HG03196 (cell line): ENCODE measurements at regions not wholly inside any gene's neighbourhood (a gene's known extent, or its start where the extent isn't known, plus 50 kb on each side); places are given as distances from the start of the nearest gene placed in this dataset.
"Not testable (repeated sequence)": the region's sequence is repeated elsewhere in the genome, so short reads cannot be mapped to it uniquely, and the experiment has no call there.

Source experiments
- ATAC-seq: cut with Tn5 transposase; IDR thresholded peaks from one replicate; pipeline ENCODE4 v1.9.1; 2021; ENCODE audit not compliant: unreplicated experiment

DNA sequence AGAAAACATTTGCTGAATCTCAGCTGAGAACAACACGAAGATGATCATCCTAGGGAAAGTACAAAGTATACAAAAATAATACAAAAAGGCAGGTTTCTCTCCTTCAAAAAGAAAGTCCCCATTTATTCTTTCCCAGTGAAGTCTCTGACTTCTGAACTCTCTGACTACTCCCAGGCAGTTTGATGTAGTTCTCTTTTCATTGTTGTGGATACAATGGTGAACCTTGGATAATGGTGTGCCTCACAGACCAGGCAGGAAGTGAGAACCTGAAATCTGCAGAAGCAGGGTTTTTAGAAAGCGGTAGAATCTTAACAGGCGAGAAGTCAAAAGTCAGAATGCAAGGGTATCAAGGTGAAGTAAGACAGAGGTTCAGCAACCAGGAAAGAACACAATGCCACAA is 150.8 kb upstream of the NRP1 start:
- ATAC-seq: no peak

DNA sequence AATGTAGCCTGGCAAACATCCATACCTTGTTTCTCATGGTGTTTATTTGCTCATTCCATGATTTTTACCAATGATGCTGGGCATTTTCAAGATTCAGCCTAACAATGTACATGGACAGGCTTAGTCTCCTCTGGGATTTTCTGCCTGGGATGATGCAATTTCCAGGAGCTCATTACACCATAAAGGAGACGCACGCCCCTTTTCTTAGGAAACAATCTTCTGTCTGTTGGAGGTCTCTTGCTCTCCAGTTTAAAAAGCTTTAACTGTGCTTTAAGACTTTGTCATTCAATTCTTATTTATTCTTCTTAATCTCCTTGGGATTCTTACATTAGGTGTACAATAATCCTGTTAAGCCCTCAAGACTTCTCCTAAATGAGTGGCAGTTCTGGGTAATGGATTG is 150.3 kb upstream of the NRP1 start:
- ATAC-seq: no peak

DNA sequence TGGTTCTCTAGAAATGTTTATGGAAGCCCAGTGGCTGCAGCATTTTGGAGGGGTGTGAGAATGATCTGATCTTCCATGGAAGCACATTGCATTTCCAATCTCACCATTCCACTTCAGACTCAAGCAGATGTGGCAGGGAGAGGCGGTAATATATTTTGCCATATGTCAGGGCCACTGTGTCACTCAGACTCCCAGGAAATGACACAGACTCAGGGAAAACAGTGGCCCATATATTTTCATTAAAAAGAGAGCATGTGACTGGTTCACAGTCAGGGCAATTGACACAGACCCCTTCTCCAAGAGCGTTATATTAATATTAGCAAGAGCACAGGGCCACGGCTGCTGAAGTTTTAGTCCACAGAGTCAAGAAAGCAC is 149.3 kb upstream of the NRP1 start:
- ATAC-seq: no peak

DNA sequence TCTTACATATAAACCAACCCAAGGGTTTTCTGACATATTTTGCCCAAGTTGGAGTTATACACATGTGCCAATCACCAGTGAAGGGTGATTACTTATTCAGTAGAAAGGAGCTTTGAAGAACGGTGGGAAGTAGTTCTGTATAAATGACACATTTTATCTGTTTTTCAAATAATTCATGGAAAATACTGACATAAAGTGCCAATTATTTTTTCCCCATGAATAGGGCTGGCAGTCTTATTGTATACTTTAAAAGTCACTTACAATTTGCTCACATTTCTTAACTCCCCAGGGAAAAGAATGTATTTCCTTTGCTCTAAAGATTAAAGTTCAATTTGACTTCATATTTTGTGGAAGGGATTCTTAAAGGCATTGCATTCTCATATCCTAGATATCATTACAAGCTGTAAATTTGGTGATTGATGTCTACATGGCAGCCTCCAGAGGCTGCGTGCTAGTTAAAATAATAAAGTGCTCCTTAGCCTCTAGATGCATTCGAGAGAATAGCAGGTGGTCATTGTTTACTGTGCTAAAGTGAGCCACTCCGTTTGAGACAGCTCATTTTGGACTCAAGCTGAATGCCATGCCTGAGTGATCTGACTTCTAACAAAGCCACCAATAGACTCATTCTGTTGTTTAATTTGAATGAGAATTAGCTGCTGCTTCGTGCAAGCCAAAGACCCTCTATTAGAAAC is 148.8 kb upstream of the NRP1 start:
- ATAC-seq: no peak

DNA sequence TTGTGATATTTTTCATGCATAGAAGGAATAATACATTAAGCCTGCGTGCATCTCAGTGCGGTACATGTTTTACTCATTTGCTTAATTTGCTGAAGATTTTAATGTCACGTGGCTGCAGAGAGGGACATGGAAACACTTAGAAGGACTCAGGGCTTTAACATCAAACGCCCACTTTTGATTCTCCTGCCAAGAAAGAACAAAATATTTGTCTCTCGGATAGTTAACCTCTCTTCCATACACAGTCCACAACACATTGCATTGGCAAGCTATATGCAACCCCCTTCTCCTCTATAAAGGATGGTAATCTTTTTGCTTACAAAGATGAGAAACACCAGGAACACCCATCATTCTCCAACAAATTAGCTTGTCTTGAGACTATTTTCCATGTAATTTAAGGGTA is 148.0 kb upstream of the NRP1 start:
- ATAC-seq: no peak

DNA sequence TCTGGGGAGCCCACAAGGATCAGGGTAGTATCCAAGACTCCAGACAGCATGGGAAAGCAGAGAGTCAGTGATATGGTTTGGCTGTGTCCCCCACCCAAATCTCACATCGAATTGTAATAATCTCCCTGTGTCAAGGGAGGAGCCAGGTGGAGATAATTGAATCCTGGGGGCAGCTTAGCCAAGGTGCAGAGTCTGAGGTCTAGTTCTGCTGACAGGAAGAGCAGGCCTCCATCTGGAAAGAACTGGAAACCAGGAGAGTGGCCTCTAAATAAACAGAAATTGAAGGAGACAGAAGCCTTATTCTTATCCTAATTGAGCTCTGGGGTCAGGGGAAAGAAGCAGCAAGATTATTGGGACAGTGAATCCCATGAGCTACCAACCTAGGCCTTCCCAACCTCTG is 146.7 kb upstream of the NRP1 start:
- ATAC-seq: no peak

DNA sequence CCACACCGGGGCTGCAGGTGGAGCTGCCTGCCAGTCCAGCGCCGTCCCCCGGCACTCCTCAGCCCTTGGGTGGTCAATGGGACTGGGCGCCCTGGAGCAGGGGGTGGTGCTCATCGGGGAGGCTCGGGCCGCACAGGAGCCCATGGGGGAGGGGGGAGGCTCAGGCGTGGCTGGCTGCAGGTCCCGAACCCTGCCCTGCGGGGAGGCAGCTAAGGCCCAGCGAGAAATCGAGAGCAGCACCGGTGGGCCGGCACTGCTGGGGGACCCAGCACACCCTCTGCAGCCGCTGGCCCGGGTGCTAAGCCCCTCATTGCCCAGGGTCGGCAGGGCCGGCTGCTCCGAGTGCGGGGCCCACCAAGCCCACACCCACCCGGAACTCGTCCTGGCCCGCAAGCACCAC is 145.9 kb upstream of the NRP1 start:
- ATAC-seq: not testable (repeated sequence)

DNA sequence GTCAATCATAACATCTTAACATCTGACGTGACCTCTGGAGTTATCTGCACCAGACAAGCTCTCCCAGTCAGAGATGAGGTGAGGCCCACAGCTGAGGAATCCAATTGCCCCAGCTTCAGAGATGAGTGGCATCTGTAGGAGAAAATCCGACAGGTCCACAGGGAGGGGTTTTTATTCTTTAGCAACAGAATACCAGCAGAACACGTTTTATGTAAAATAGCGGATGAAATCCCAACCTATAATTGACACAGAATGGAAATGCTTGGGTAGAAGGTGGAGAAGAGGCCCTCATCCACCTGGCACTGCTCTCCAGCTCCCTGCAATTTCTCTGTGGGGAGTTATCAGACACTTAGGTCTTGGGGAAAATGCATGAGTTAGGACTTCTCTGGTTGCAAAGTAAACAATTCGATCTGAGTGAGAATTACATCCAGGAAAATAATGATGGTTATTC is 144.2 kb upstream of the NRP1 start:
- ATAC-seq: no peak

DNA sequence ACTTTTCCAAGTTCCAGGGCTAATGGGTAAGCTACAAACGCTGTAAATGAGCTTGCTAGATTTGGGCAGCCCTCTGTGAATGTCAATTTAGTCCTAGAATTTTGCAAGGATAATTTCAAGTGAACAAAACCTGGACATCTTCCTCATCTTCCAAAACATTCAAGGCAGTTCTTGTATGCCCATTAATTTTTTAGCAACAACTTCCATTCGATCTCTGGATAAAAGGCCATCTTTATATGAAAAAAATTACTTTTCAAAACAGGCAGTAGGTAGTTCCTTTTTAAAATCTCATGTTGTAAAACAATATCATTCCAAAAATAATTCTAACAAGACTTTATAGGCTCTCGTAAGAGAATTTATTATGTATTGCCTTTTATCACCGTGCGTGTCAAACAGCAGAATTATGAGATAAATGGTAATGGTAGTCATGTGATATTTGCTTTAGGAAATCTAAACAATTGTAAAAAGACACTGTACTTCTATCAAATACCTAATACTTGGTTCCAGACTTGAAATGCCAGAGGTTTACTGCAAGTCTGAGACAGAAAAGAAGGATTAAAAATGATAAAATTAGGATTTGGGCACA is 143.7 kb upstream of the NRP1 start:
- ATAC-seq: no peak

DNA sequence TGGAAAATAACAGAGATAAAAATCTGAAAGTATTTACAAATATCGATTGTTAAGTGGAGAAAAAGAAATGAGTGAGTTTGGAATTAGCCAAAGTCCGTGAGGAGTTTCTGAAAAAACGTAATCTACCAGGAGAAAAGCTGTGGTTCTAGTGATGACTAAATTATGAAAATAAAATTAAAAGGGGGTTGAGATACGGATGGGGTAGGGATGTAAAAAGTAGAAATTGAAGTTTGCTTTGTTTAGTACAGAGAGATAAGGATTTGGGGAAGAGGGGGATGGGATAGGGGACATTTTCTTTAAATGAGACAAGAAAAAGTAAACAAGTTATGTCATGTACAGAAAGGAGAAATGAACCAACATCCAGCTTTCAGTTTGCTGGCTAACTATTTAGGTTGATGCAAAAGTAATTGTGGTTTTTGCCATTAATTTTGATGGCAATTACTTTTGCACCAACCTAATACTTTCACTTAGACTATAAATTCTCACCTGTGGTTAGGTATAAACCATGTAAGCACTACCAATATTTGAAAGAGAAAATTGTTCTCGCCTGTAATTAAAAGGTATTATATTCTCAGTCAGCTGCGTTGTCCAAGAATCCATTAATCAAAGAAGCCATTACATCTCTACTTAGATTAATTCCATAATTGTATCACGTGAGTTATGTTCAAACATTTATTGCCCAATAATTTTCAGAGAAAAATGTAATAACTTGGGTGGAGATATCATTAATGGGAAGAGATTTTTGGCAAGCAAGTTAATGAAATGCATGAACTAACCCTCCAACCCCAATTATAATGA is 143.0 kb upstream of the NRP1 start:
- no peak for ATAC-seq

DNA sequence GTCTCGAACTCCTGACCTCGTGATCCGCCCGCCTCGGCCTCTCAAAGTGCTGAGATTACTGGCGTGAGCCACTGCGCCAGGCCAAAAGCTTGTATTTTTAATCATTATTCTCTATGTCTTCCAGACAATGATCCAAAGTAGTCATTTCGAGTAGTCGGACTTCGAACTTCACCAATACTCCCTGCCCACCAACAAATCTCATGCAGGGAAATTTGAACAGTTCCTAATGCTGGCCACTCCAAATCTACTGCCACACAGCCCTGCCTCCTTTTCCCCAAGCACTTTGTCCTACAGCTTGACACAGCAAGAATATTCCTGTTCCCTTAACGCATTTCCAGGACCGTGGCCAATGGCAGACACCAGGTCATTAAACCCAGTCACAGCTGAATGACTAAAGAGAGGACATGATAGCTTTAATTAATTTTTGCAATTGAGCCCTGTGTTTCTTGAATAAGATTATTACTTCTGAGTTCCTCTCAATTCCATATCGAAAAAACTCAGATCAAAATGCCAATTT is 142.3 kb upstream of the NRP1 start:
- ATAC-seq: no peak

DNA sequence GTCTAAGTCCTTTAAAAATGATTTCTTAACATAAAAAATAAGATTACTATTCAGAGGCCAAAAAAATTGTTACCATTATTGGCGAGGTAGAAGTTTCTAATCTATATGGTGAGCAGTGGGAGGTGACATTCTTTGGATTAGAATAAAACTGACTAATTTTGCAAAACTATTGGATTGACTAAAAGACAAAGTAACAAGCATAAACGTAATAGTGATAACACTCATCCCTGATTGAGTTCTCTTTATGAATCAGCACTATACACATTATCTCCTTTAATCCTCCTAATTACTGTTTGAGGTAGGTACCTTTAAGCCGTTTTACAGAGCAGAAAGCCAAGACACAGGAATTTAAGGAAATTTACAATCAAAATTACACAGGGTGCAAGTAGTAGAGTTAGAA is 139.2 kb upstream of the NRP1 start:
- no peak for ATAC-seq

DNA sequence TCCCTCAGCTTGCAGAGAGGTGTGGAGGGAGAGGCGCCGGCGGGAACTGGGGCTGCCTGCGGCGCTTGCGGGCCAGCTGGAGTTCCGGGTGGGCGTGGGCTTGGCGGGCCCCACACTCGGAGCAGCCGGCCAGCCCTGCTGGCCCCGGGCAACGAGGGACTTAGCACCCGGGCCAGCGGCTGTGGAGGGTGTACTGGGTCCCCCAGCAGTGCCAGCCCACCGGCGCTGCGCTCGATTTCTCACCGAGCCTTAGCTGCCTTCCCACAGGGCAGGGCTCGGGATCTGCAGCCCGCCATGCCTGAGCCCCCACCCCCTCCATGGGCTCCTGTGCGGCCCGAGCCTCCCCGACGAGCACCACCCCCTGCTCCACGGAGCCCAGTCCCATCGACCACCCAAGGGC is 133.5 kb upstream of the NRP1 start:
- ATAC-seq: not testable (repeated sequence)

DNA sequence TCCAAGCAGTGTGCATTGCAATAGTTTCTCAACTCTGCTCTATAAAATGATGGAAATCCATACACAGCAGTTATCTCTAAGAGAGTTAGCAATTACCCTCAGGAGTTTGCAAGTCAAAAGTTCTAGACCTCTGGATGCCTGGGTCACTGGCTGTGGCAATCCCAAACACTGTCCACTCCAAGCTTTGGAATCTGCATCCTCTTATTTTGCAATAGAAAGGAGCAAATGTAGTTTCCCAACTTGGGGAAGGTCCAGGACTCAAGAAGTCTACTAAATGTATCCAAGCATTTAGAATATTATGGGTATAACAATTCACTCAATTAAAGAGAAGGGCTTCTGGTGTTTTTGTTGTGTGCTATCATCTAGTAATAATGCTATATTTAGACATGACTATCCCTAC is 131.3 kb upstream of the NRP1 start:
- ATAC-seq: no peak

DNA sequence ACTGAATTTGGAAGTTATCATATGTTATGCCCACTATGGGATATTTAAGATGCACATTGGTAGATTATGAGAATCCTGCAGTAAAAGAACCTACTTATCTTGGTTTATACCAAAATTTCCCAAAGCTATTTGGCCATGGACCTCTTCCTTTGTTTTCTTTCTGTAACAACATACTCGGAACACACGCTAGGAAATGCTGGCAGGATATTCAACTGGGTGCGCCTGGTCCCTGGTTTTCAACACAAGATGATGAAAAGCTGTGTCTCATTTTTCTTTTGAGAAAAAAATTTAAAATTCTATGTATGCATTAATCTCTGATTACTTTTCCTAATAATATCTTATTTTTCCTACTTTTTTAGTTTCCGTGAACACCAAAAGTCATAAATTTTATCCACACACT is 128.5 kb upstream of the NRP1 start:
- ATAC-seq: no peak

DNA sequence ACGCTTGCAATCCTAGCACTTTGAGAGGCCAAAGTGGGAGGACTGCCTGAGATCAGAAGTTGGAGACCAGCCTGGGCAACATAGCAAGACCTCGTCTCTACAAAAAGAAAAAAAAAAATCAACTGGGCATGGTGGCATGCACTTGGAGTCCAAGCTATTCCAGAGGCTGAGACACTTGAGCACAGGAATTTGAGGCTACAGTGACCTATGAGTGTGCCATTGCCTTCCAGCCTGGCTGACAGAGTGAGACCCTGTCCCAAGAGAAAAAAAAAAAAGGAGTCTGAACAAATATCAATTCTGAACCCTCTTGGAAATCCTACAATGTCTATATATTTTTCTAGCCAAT is 126.8 kb upstream of the NRP1 start:
- no peak for ATAC-seq

DNA sequence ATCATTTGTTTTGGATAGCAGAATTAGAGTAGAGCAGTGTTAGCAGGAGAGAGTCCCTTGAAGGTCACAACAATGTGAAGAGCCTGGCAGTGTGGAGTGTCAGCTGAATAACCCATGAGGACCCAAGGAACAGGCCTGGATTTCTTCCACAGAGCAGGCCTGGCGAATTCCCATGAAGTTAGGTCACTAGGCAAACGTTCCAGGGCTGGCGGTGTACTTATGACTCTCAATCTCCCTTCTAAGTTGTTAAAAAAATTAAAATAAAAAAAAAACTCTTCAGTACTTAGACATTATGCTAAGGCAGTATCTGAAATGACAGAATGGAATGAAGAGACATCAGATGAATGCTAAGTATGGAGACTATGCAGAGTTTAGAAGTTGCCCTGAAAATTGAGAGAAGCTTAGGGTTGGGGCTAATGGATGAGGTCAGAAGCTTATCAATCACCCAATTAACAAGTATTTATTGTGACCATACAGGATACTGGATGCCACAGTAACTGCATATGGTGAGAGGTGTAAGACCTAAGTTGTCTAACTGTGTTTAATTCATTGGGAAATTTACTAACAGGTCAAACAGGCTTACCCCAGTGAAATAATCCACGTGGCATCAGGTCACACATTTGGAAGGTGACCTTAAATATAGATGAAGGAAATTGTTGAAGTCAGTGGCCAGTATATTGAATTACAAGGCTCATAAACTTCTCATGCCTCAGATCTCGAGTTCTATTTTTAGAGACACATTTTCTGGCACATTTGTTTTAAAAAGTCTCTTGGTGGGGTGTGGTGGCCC is 126.2 kb upstream of the NRP1 start:
- no peak for ATAC-seq

DNA sequence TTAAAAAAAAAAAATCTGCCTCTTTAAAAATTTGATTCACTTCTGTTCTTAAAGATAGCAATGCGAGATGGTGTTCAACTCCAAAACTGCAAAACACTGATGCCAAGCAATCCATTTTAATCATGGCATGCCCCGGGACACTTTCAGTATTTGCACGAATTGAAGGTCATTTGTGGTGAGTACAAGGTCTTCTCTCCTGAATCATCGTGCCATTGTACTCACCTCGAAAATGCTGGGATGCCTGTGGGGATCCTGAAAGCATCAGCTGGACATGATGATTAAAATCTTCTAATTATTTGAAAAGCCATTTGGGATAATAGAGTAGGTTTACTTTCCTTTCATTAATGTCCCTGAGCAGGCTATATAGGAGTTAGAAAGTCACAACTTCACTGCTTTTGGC is 125.1 kb upstream of the NRP1 start:
- no peak for ATAC-seq

DNA sequence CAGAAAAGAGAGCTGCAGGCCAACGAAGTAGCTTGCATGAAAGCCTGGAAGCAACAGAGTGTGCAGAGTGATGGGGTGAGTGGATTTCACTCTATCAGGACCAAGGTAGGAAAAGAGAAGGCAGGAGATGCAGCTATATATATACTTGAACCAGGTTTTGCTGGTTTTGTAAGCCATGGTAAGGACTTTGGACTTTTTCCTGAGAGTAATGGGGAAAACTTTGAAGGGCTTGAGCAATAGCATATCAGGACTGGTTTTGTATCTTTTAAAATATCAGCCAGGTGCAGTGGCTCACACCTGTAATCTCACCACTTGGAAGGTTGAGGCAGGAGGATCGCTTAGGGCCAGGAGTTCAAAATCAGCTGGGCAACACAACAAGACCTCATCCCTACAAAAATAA is 120.6 kb upstream of the NRP1 start:
- no peak for ATAC-seq

DNA sequence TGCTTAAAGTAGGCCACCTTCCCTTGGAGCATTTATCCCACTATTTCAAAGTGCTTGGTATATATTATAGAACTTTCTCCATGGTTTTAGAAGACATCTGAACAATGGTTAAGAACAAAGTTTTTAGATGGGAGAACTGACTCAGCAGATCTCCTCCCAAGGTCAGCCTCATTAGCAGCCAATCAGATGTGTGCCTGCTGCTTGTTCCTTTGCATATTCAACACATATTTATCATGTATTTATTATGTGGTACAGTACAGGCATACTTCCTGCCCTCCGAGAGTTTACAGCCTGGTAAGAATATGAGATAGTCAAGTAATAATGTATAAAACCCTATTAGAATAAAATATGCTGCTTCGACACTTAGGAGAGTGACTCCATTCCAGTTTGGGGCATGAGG is 120.1 kb upstream of the NRP1 start:
- ATAC-seq: no peak
